IMR-90 (cell line): ENCODE measurements at regions not wholly inside any gene's neighbourhood (a gene's known extent, or its start where the extent isn't known, plus 50 kb on each side); places are given as distances from the start of the nearest gene placed in this dataset.
A peak's percentile ranks its signal among the peaks of the same experiment; 100 is the strongest.

Experiments used
- ATAC-seq: fragments of 200-7000 bp; cut with Tn5 transposase; 2 replicates; pipeline ENCODE4 v1.9.1; 2020; ENCODE audit warnings: low read depth, mild to moderate bottlenecking, moderate library complexity
- BruUV-seq: library from RNA; stranded (reverse); fragments of 400-500 nt; replicated peaks from 2 replicates; lab custom pipeline; 2021; lab: Mats Ljungman, UMichigan
- CTCF ChIA-PET: fragments of 300-600 bp; formaldehyde crosslinking; extraction: SDS; loops from one replicate; lab custom pipeline; 2021; ENCODE audit warnings: antibody characterized with exemption; lab: Yijun Ruan, JAX
- POLR2A ChIA-PET: fragments of 300-600 bp; sonication (Branson Sonifier 250); formaldehyde crosslinking; loops from one replicate; lab custom pipeline; 2022; ENCODE audit warnings: antibody characterized with exemption; ENCODE audit not compliant: unreplicated experiment; lab: Charles Lee
- DNase-seq: peaks from one replicate; pipeline ENCODE4 v3.0.0; 2013
- H2AFZ ChIP-seq: replicated peaks from 2 replicates; pipeline ENCODE3; 2013; ENCODE audit warnings: low read length, mild to moderate bottlenecking; ENCODE audit not compliant: poor library complexity
- H2AK5ac ChIP-seq: 2 replicates; pipeline ENCODE4 v1.6.1; 2013; ENCODE audit warnings: low read depth, low read length, inconsistent platforms
- H2AK9ac ChIP-seq: replicated peaks from 2 replicates; pipeline ENCODE3; 2013; ENCODE audit warnings: mild to moderate bottlenecking, low read depth, low read length, moderate library complexity; ENCODE audit not compliant: poor library complexity
- H2BK120ac ChIP-seq: 2 replicates; pipeline ENCODE4 v1.6.1; 2013; ENCODE audit warnings: low read depth, low read length, inconsistent platforms
- H2BK15ac ChIP-seq: 3 replicates; pipeline ENCODE4 v1.6.1; 2013; ENCODE audit warnings: low read depth, low read length, inconsistent platforms
- H2BK20ac ChIP-seq: 2 replicates; pipeline ENCODE4 v1.6.1; 2013; ENCODE audit warnings: low read depth, mild to moderate bottlenecking, inconsistent platforms, low read length, moderate library complexity
- H2BK5ac ChIP-seq: 2 replicates; pipeline ENCODE4 v1.6.1; 2013; ENCODE audit warnings: mild to moderate bottlenecking, low read depth, low read length, inconsistent platforms; ENCODE audit not compliant: poor library complexity, severe bottlenecking
- H3K14ac ChIP-seq: replicated peaks from 2 replicates; pipeline ENCODE4 v1.6.1; 2013; ENCODE audit warnings: low read depth, low read length, inconsistent platforms
- H3K18ac ChIP-seq: 2 replicates; pipeline ENCODE4 v1.6.1; 2013; ENCODE audit warnings: low read depth, low read length, control low read depth
- H3K23ac ChIP-seq: 2 replicates; pipeline ENCODE4 v1.6.1; 2013; ENCODE audit warnings: low read depth, low read length, inconsistent platforms
- H3K27ac ChIP-seq: 2 replicates; pipeline ENCODE4 v1.5.1; 2013; ENCODE audit warnings: mild to moderate bottlenecking, control low read depth, low read length; ENCODE audit not compliant: insufficient read depth
- H3K27me3 ChIP-seq: 2 replicates; pipeline ENCODE4 v1.6.1; 2013; ENCODE audit warnings: low read length; ENCODE audit not compliant: control insufficient read depth, insufficient read depth
- H3K36me3 ChIP-seq: 2 replicates; pipeline ENCODE4 v1.6.1; 2013; ENCODE audit warnings: low read length, mixed read lengths; ENCODE audit not compliant: control insufficient read depth, insufficient read depth
- H3K4ac ChIP-seq: 2 replicates; pipeline ENCODE4 v1.6.1; 2013; ENCODE audit warnings: low read depth, low read length, inconsistent platforms
- H3K4me1 ChIP-seq: 2 replicates; pipeline ENCODE4 v1.6.1; 2013; ENCODE audit warnings: low read length, mixed read lengths; ENCODE audit not compliant: control insufficient read depth, insufficient read depth
- H3K4me2 ChIP-seq: 2 replicates; pipeline ENCODE4 v1.6.1; 2013; ENCODE audit warnings: low read depth, mild to moderate bottlenecking, control low read depth, low read length, moderate library complexity
- H3K4me3 ChIP-seq: 2 replicates; pipeline ENCODE4 v1.5.1; 2013; ENCODE audit warnings: low read depth, mild to moderate bottlenecking, control low read depth, low read length, moderate library complexity; ENCODE audit not compliant: insufficient read depth
- H3K56ac ChIP-seq: 2 replicates; pipeline ENCODE4 v1.6.1; 2013; ENCODE audit warnings: low read length, inconsistent platforms; ENCODE audit not compliant: insufficient read depth; ENCODE audit errors: extremely low read depth
- H3K79me1 ChIP-seq, 2 experiments: 2 replicates each; pipeline ENCODE4 v1.6.1; 2013; ENCODE audit warnings: low read length in 2 of 2, inconsistent platforms in 1 of 2, low read depth in 1 of 2
- H3K9ac ChIP-seq: 2 replicates; pipeline ENCODE4 v1.6.1; 2013; ENCODE audit warnings: low read depth, low read length, control low read depth
- H3K9me1 ChIP-seq: 2 replicates; pipeline ENCODE4 v1.6.1; 2013; ENCODE audit warnings: low read length, inconsistent platforms; ENCODE audit not compliant: insufficient read depth
- H3K9me3 ChIP-seq: 2 replicates; pipeline ENCODE4 v1.6.1; 2013; ENCODE audit warnings: low read length; ENCODE audit not compliant: control insufficient read depth, insufficient read depth
- H4K20me1 ChIP-seq: 2 replicates; pipeline ENCODE4 v1.6.1; 2013; ENCODE audit warnings: low read length, inconsistent platforms; ENCODE audit not compliant: insufficient read depth
- H4K5ac ChIP-seq: 2 replicates; pipeline ENCODE4 v1.6.1; 2013; ENCODE audit warnings: mild to moderate bottlenecking, low read depth, low read length, control low read depth
- H4K8ac ChIP-seq, 2 experiments: 2 replicates each; pipeline ENCODE4 v1.6.1; 2013; ENCODE audit warnings: low read depth in 2 of 2, low read length in 2 of 2, control low read depth in 1 of 2, inconsistent platforms in 1 of 2
- H4K91ac ChIP-seq: 2 replicates; pipeline ENCODE4 v1.6.1; 2013; ENCODE audit warnings: low read depth, low read length, inconsistent platforms; ENCODE audit not compliant: insufficient read depth
- BHLHE40 ChIP-seq: fragments of 150-350 bp; IDR thresholded peaks from 2 replicates; pipeline ENCODE4 v1.6.1; 2016; ENCODE audit warnings: mild to moderate bottlenecking, low read depth, low read length
- CEBPB ChIP-seq: IDR thresholded peaks from 2 replicates; pipeline ENCODE4 v1.6.1; 2012; ENCODE audit warnings: low read depth, low read length, improper control_type of control experiment
- CHD1 ChIP-seq: IDR thresholded peaks from 2 replicates; pipeline ENCODE4 v1.6.1; 2012; ENCODE audit warnings: low read depth, low read length, improper control_type of control experiment
- CTCF ChIP-seq: conservative IDR thresholded peaks from 2 replicates; pipeline ENCODE4 v1.5.1; 2012; ENCODE audit warnings: mild to moderate bottlenecking, low read depth, low read length, improper control_type of control experiment
- ELK1 ChIP-seq: fragments of 150-350 bp; IDR thresholded peaks from 2 replicates; pipeline ENCODE4 v1.6.1; 2016; ENCODE audit warnings: low read depth, mild to moderate bottlenecking, low read length, moderate library complexity, borderline replicate concordance
- MAFK ChIP-seq: IDR thresholded peaks from 2 replicates; pipeline ENCODE4 v1.6.1; 2012; ENCODE audit warnings: low read depth, low read length, improper control_type of control experiment
- MAZ ChIP-seq: IDR thresholded peaks from 2 replicates; pipeline ENCODE4 v1.6.1; 2012; ENCODE audit warnings: low read depth, mild to moderate bottlenecking, low read length, improper control_type of control experiment, moderate library complexity, borderline replicate concordance
- NFE2L2 ChIP-seq: fragments of 150-350 bp; IDR thresholded peaks from 2 replicates; pipeline ENCODE4 v1.6.1; 2016; ENCODE audit warnings: low read depth, mild to moderate bottlenecking, low read length
- POLR2A ChIP-seq: IDR thresholded peaks from 2 replicates; pipeline ENCODE4 v1.6.1; 2012; ENCODE audit warnings: mild to moderate bottlenecking, low read depth, low read length
- RAD21 ChIP-seq: IDR thresholded peaks from 2 replicates; pipeline ENCODE4 v1.6.1; 2012; ENCODE audit warnings: low read length, improper control_type of control experiment
- RCOR1 ChIP-seq: IDR thresholded peaks from 2 replicates; pipeline ENCODE4 v1.6.1; 2012; ENCODE audit warnings: mild to moderate bottlenecking, low read length, improper control_type of control experiment; ENCODE audit not compliant: insufficient replicate concordance
- RFX5 ChIP-seq: IDR thresholded peaks from 2 replicates; pipeline ENCODE4 v1.8.0; 2012; ENCODE audit warnings: low read depth, mild to moderate bottlenecking, low read length, moderate library complexity
- SMC3 ChIP-seq: fragments of 150-350 bp; IDR thresholded peaks from 2 replicates; pipeline ENCODE4 v1.6.1; 2016; ENCODE audit warnings: low read depth, mild to moderate bottlenecking, antibody characterized with exemption, low read length, moderate library complexity
- USF2 ChIP-seq: fragments of 150-350 bp; IDR thresholded peaks from 2 replicates; pipeline ENCODE4 v1.6.1; 2017; ENCODE audit warnings: mild to moderate bottlenecking, antibody characterized with exemption, low read length, low read depth
- WGBS, 2 experiments: methylation state at CpG; one replicate each; pipeline versions ENCODE4 v1.1.5 to v1.1.7; 2013; ENCODE audit warnings: missing lambda C conversion rate in 2 of 2; ENCODE audit not compliant: insufficient read length in 1 of 2; ENCODE audit errors: extremely low coverage in 2 of 2; 5-methylcytosine and 5-hydroxymethylcytosine counted together
- dilution Hi-C: fragments of 300-500 bp; cut with HindIII; formaldehyde crosslinking; loops from one replicate; pipeline ENCODE4 v1.14.3; 2018; ENCODE audit warnings: low sequenced_read_pairs; ENCODE audit not compliant: unreplicated experiment
- in situ Hi-C: fragments of 300-500 bp; cut with MboI; formaldehyde crosslinking; loops from 3 replicates; pipeline ENCODE4 v1.14.3; 2019; ENCODE audit warnings: low sequenced_read_pairs, inconsistent platforms, mixed read lengths
- intact Hi-C: fragments of 100-400 bp; cut with micrococcal nuclease; formaldehyde crosslinking; loops from 2 replicates; pipeline ENCODE4 v1.10.0; 2022

GRCh38 chr7:114048386-114049235 is 129.8 kb upstream of the PPP1R3A start:
- Histone ChIP-seq H4K5ac (no peak overlapping the region), H4K20me1 (no peaks in the 10 kb centered on the region), H3K9me3 (no peaks in the 10 kb centered on the region), H2BK20ac (0 out of 2 replicates have a peak overlapping the region, but pooled peaks have one; percentile 20), H3K9me1 (no peaks in the 10 kb centered on the region), H2BK5ac (no peak overlapping the region), H2AK9ac (no peak overlapping the region), H3K14ac (no peak overlapping the region; the same call in 1 of the 2 replicates), H3K4me1 (0 out of 2 replicates have a peak, but pooled peaks cover 2% of the 10 kb centered on the region), H3K56ac (no peak overlapping the region), H2BK15ac (no peak overlapping the region), H3K27me3 (no peaks in the 10 kb centered on the region), H4K91ac (no peak overlapping the region), H3K18ac (no peak overlapping the region), H3K36me3 (no peaks in the 10 kb centered on the region), H3K27ac (no peak overlapping the region), H3K4me2 (peak overlapping the region; percentile 39), H3K79me1 (no peaks in the 10 kb centered on the region), H3K23ac (no peak overlapping the region), H2AK5ac (no peak overlapping the region), H3K9ac (no peak overlapping the region), H3K4ac (no peak overlapping the region), H3K4me3 (peak overlapping the region; percentile 12; the same call in 1 of the 2 replicates), H4K8ac (peak overlapping the region in 1 of 2 experiments; percentile 32; a peak in 1 of 4 replicates), H2BK120ac (no peak overlapping the region), H2AFZ (peak overlapping the region; percentile 71)
- in situ Hi-C loops = no loop called here
- intact Hi-C loops = no loop called here
- ChIA-PET CTCF (interaction anchor here (0.9 kb wide), 1 partner anchor 33 kb away, joined by 4 read pairs; no protein-coding TSS in a partner anchor), POLR2A (no interaction called here)
- ATAC-seq (peak; percentile 37), DNase-seq (peak; percentile 23)
- no TSS peak for BruUV-seq
- TF ChIP-seq RCOR1 = no peak
- no peak for TF ChIP-seq RFX5
- TF ChIP-seq CTCF = no peak
- no peak for TF ChIP-seq BHLHE40
- TF ChIP-seq USF2 = no peak
- TF ChIP-seq CHD1 = no peak
- no peak for TF ChIP-seq MAZ
- TF ChIP-seq SMC3 = no peak
- TF ChIP-seq NFE2L2 = no peak
- TF ChIP-seq CEBPB = no peak
- no peak for TF ChIP-seq MAFK
- TF ChIP-seq POLR2A = no peak
- no peak for TF ChIP-seq ELK1
- no peak for TF ChIP-seq RAD21
- WGBS, 2 experiments = 75% methylated on average over 3 of the region's 12 CpGs; no CpG with 5 or more reads in 1 of the 2 experiments
- dilution Hi-C loops = no loop called here
